ENCODE measurements at regions not wholly inside any gene's neighbourhood (a gene's known extent, or its start where the extent isn't known, plus 50 kb on each side); places are given as distances from the start of the nearest gene placed in this dataset.

GRCh38 chr14:49194067-49194466, 392.1 kb downstream of the RPS29 start:
- CTCF ChIA-PET = no interaction called here

GRCh38 chr14:49193332-49194065, 392.7 kb downstream of the RPS29 start:
- Histone ChIP-seq H3K4me1 (ENCODE audit: control insufficient read depth in 1 of 2, insufficient read depth in 2 of 2, low read depth in 1 of 2, low read length in 1 of 2) (peaks cover 0 to 14% of the 10 kb centered on the region in 2 experiments; a peak in 1 of 4 replicates), H4K20me1 (ENCODE audit: insufficient read depth) (no peaks in the 10 kb centered on the region), H3F3A (replicated peaks; ENCODE audit: insufficient read depth) (no peaks in the 10 kb centered on the region), H3K4me3 (ENCODE audit: low read depth in 2 of 2, low read length in 1 of 2) (no peak overlapping the region), H3K79me2 (ENCODE audit: insufficient read depth) (no peaks in the 10 kb centered on the region), H3K9ac (no peak overlapping the region), H3K36me3 (replicated peaks in 1 of 2; ENCODE audit: control insufficient read depth in 1 of 2, insufficient read depth in 2 of 2, low read length in 1 of 2) (no peaks in the 10 kb centered on the region), H3K27me3 (ENCODE audit: insufficient read depth) (no peaks in the 10 kb centered on the region), H3K4me2 (no peak overlapping the region), H2AFZ (ENCODE audit: low read depth) (no peak overlapping the region), H3K27ac (ENCODE audit: low read depth in 2 of 2, low read length in 1 of 2) (peak overlapping the region in 1 of 2 experiments; percentile 34; a peak in 1 of 4 replicates), H3K9me2 (no peaks in the 10 kb centered on the region), H3K9me3 (no peaks in the 10 kb centered on the region)
- 9% methylated on average over 7 of the region's 7 CpGs for WGBS (ENCODE audit: low lambda C conversion rate)
- TF ChIP-seq EZH2phosphoT487 (IDR thresholded peaks at IDR 0.05; ENCODE audit: borderline replicate concordance, low read depth) = no peak
- TF ChIP-seq EP300 (IDR thresholded peaks at IDR 0.05; ENCODE audit: borderline replicate concordance in 1 of 2, low read depth in 1 of 2, low read length in 1 of 2) = peak in 1 of 2 experiments; percentile 64; a peak in 1 of 4 replicates
- DNase-seq = peak; percentile 6
- ChIA-PET POLR2A (no interaction called here), CTCF (no interaction called here)

More at GRCh38 chr14:49194067-49194466, 392.1 kb downstream of the RPS29 start:
- DNase-seq = no peak
- H3K4me3 ChIP-seq (ENCODE audit: low read depth in 2 of 2, low read length in 1 of 2) = no peak overlapping the region
- no peaks in the 10 kb centered on the region for H3K27me3 ChIP-seq (ENCODE audit: insufficient read depth)
- H3K27ac ChIP-seq (ENCODE audit: low read depth in 2 of 2, low read length in 1 of 2) = no peak overlapping the region; a peak in 1 of 4 replicates
- WGBS (ENCODE audit: low lambda C conversion rate) = 4% methylated on average over 2 of the region's 2 CpGs
- H3K79me2 ChIP-seq (ENCODE audit: insufficient read depth) = no peaks in the 10 kb centered on the region
- H3K36me3 ChIP-seq (replicated peaks in 1 of 2; ENCODE audit: control insufficient read depth in 1 of 2, insufficient read depth in 2 of 2, low read length in 1 of 2) = no peaks in the 10 kb centered on the region
- TF ChIP-seq MAX (IDR thresholded peaks at IDR 0.05; ENCODE audit: low read depth) (no peak), NRF1 (IDR thresholded peaks at IDR 0.05; ENCODE audit: low read depth, low read length) (no peak), SIN3A (IDR thresholded peaks at IDR 0.05; ENCODE audit: borderline replicate concordance, low read depth, low read length) (no peak), RAD21 (IDR thresholded peaks at IDR 0.05; ENCODE audit: low read length) (no peak), TCF12 (IDR thresholded peaks at IDR 0.05) (no peak), TEAD4 (IDR thresholded peaks at IDR 0.05; ENCODE audit: borderline replicate concordance, insufficient read depth) (no peak), USF2 (IDR thresholded peaks at IDR 0.05; ENCODE audit: borderline replicate concordance, low read depth, low read length) (no peak), CHD2 (IDR thresholded peaks at IDR 0.05; ENCODE audit: low read length, partially characterized antibody) (no peak), USF1 (IDR thresholded peaks at IDR 0.05; ENCODE audit: borderline replicate concordance, low read depth) (no peak), MXI1 (IDR thresholded peaks at IDR 0.05; ENCODE audit: low read depth, low read length) (no peak), FOSL2 (IDR thresholded peaks at IDR 0.05; ENCODE audit: borderline replicate concordance, low read depth) (no peak), NFIC (IDR thresholded peaks at IDR 0.05; ENCODE audit: borderline replicate concordance) (no peak)
- no peaks in the 10 kb centered on the region for H4K20me1 ChIP-seq (ENCODE audit: insufficient read depth)
- POLR2A ChIA-PET = no interaction called here
- no peak overlapping the region for H2AFZ ChIP-seq (ENCODE audit: low read depth)
- H3F3A ChIP-seq (replicated peaks; ENCODE audit: insufficient read depth) = no peaks in the 10 kb centered on the region
- peaks cover 0 to 14% of the 10 kb centered on the region in 2 experiments; a peak in 1 of 4 replicates for H3K4me1 ChIP-seq (ENCODE audit: control insufficient read depth in 1 of 2, insufficient read depth in 2 of 2, low read depth in 1 of 2, low read length in 1 of 2)
- H3K4me2 ChIP-seq = no peak overlapping the region
- H3K9me3 ChIP-seq = no peaks in the 10 kb centered on the region
- no peak overlapping the region for H3K9ac ChIP-seq
- H3K9me2 ChIP-seq = no peaks in the 10 kb centered on the region

Measured in SK-N-SH (cell line).